IMR-90 (cell line): ENCODE measurements at regions not wholly inside any gene's neighbourhood (a gene's known extent, or its start where the extent isn't known, plus 50 kb on each side); places are given as distances from the start of the nearest gene placed in this dataset.

Experiments
- ATAC-seq: fragments of 200-7000 bp; cut with Tn5 transposase; 2 replicates; pipeline ENCODE4 v1.9.1; 2020; ENCODE audit warnings: low read depth, mild to moderate bottlenecking, moderate library complexity
- BruUV-seq: library from RNA; stranded (reverse); fragments of 400-500 nt; replicated peaks from 2 replicates; lab custom pipeline; 2021; lab: Mats Ljungman, UMichigan
- CTCF ChIA-PET: fragments of 300-600 bp; formaldehyde crosslinking; extraction: SDS; loops from one replicate; lab custom pipeline; 2021; ENCODE audit warnings: antibody characterized with exemption; lab: Yijun Ruan, JAX
- POLR2A ChIA-PET: fragments of 300-600 bp; sonication (Branson Sonifier 250); formaldehyde crosslinking; loops from one replicate; lab custom pipeline; 2022; ENCODE audit warnings: antibody characterized with exemption; ENCODE audit not compliant: unreplicated experiment; lab: Charles Lee
- DNase-seq: peaks from one replicate; pipeline ENCODE4 v3.0.0; 2013
- H2AFZ ChIP-seq: replicated peaks from 2 replicates; pipeline ENCODE3; 2013; ENCODE audit warnings: low read length, mild to moderate bottlenecking; ENCODE audit not compliant: poor library complexity
- H2AK5ac ChIP-seq: 2 replicates; pipeline ENCODE4 v1.6.1; 2013; ENCODE audit warnings: low read depth, low read length, inconsistent platforms
- H2AK9ac ChIP-seq: replicated peaks from 2 replicates; pipeline ENCODE3; 2013; ENCODE audit warnings: mild to moderate bottlenecking, low read depth, low read length, moderate library complexity; ENCODE audit not compliant: poor library complexity
- H2BK120ac ChIP-seq: 2 replicates; pipeline ENCODE4 v1.6.1; 2013; ENCODE audit warnings: low read depth, low read length, inconsistent platforms
- H2BK15ac ChIP-seq: 3 replicates; pipeline ENCODE4 v1.6.1; 2013; ENCODE audit warnings: low read depth, low read length, inconsistent platforms
- H2BK20ac ChIP-seq: 2 replicates; pipeline ENCODE4 v1.6.1; 2013; ENCODE audit warnings: low read depth, mild to moderate bottlenecking, inconsistent platforms, low read length, moderate library complexity
- H2BK5ac ChIP-seq: 2 replicates; pipeline ENCODE4 v1.6.1; 2013; ENCODE audit warnings: mild to moderate bottlenecking, low read depth, low read length, inconsistent platforms; ENCODE audit not compliant: poor library complexity, severe bottlenecking
- H3K14ac ChIP-seq: replicated peaks from 2 replicates; pipeline ENCODE4 v1.6.1; 2013; ENCODE audit warnings: low read depth, low read length, inconsistent platforms
- H3K18ac ChIP-seq: 2 replicates; pipeline ENCODE4 v1.6.1; 2013; ENCODE audit warnings: low read depth, low read length, control low read depth
- H3K23ac ChIP-seq: 2 replicates; pipeline ENCODE4 v1.6.1; 2013; ENCODE audit warnings: low read depth, low read length, inconsistent platforms
- H3K27ac ChIP-seq: 2 replicates; pipeline ENCODE4 v1.5.1; 2013; ENCODE audit warnings: mild to moderate bottlenecking, control low read depth, low read length; ENCODE audit not compliant: insufficient read depth
- H3K27me3 ChIP-seq: 2 replicates; pipeline ENCODE4 v1.6.1; 2013; ENCODE audit warnings: low read length; ENCODE audit not compliant: control insufficient read depth, insufficient read depth
- H3K36me3 ChIP-seq: 2 replicates; pipeline ENCODE4 v1.6.1; 2013; ENCODE audit warnings: low read length, mixed read lengths; ENCODE audit not compliant: control insufficient read depth, insufficient read depth
- H3K4ac ChIP-seq: 2 replicates; pipeline ENCODE4 v1.6.1; 2013; ENCODE audit warnings: low read depth, low read length, inconsistent platforms
- H3K4me1 ChIP-seq: 2 replicates; pipeline ENCODE4 v1.6.1; 2013; ENCODE audit warnings: low read length, mixed read lengths; ENCODE audit not compliant: control insufficient read depth, insufficient read depth
- H3K4me2 ChIP-seq: 2 replicates; pipeline ENCODE4 v1.6.1; 2013; ENCODE audit warnings: low read depth, mild to moderate bottlenecking, control low read depth, low read length, moderate library complexity
- H3K4me3 ChIP-seq: 2 replicates; pipeline ENCODE4 v1.5.1; 2013; ENCODE audit warnings: low read depth, mild to moderate bottlenecking, control low read depth, low read length, moderate library complexity; ENCODE audit not compliant: insufficient read depth
- H3K56ac ChIP-seq: 2 replicates; pipeline ENCODE4 v1.6.1; 2013; ENCODE audit warnings: low read length, inconsistent platforms; ENCODE audit not compliant: insufficient read depth; ENCODE audit errors: extremely low read depth
- H3K79me1 ChIP-seq, 2 experiments: 2 replicates each; pipeline ENCODE4 v1.6.1; 2013; ENCODE audit warnings: low read length in 2 of 2, inconsistent platforms in 1 of 2, low read depth in 1 of 2
- H3K9ac ChIP-seq: 2 replicates; pipeline ENCODE4 v1.6.1; 2013; ENCODE audit warnings: low read depth, low read length, control low read depth
- H3K9me1 ChIP-seq: 2 replicates; pipeline ENCODE4 v1.6.1; 2013; ENCODE audit warnings: low read length, inconsistent platforms; ENCODE audit not compliant: insufficient read depth
- H3K9me3 ChIP-seq: 2 replicates; pipeline ENCODE4 v1.6.1; 2013; ENCODE audit warnings: low read length; ENCODE audit not compliant: control insufficient read depth, insufficient read depth
- H4K20me1 ChIP-seq: 2 replicates; pipeline ENCODE4 v1.6.1; 2013; ENCODE audit warnings: low read length, inconsistent platforms; ENCODE audit not compliant: insufficient read depth
- H4K5ac ChIP-seq: 2 replicates; pipeline ENCODE4 v1.6.1; 2013; ENCODE audit warnings: mild to moderate bottlenecking, low read depth, low read length, control low read depth
- H4K8ac ChIP-seq, 2 experiments: 2 replicates each; pipeline ENCODE4 v1.6.1; 2013; ENCODE audit warnings: low read depth in 2 of 2, low read length in 2 of 2, control low read depth in 1 of 2, inconsistent platforms in 1 of 2
- H4K91ac ChIP-seq: 2 replicates; pipeline ENCODE4 v1.6.1; 2013; ENCODE audit warnings: low read depth, low read length, inconsistent platforms; ENCODE audit not compliant: insufficient read depth
- BHLHE40 ChIP-seq: fragments of 150-350 bp; IDR thresholded peaks from 2 replicates; pipeline ENCODE4 v1.6.1; 2016; ENCODE audit warnings: mild to moderate bottlenecking, low read depth, low read length
- FOS ChIP-seq: fragments of 150-350 bp; IDR thresholded peaks from 2 replicates; pipeline ENCODE4 v1.6.1; 2016; ENCODE audit warnings: low read depth, low read length
- RCOR1 ChIP-seq: IDR thresholded peaks from 2 replicates; pipeline ENCODE4 v1.6.1; 2012; ENCODE audit warnings: mild to moderate bottlenecking, low read length, improper control_type of control experiment; ENCODE audit not compliant: insufficient replicate concordance
- WGBS, 2 experiments: methylation state at CpG; one replicate each; pipeline versions ENCODE4 v1.1.5 to v1.1.7; 2013; ENCODE audit warnings: missing lambda C conversion rate in 2 of 2; ENCODE audit not compliant: insufficient read length in 1 of 2; ENCODE audit errors: extremely low coverage in 2 of 2; 5-methylcytosine and 5-hydroxymethylcytosine counted together
- dilution Hi-C: fragments of 300-500 bp; cut with HindIII; formaldehyde crosslinking; loops from one replicate; pipeline ENCODE4 v1.14.3; 2018; ENCODE audit warnings: low sequenced_read_pairs; ENCODE audit not compliant: unreplicated experiment
- in situ Hi-C: fragments of 300-500 bp; cut with MboI; formaldehyde crosslinking; loops from 3 replicates; pipeline ENCODE4 v1.14.3; 2019; ENCODE audit warnings: low sequenced_read_pairs, inconsistent platforms, mixed read lengths
- intact Hi-C: fragments of 100-400 bp; cut with micrococcal nuclease; formaldehyde crosslinking; loops from 2 replicates; pipeline ENCODE4 v1.10.0; 2022
- TF ChIP-seq, protein P1 (sequence below): fragments of 150-350 bp; IDR thresholded peaks from 2 replicates; pipeline ENCODE4 v1.6.1; 2017; ENCODE audit warnings: mild to moderate bottlenecking, antibody characterized with exemption, low read length, low read depth
- TF ChIP-seq, protein P2 (sequence below): conservative IDR thresholded peaks from 2 replicates; pipeline ENCODE4 v1.5.1; 2012; ENCODE audit warnings: mild to moderate bottlenecking, low read depth, low read length, improper control_type of control experiment

DNA sequence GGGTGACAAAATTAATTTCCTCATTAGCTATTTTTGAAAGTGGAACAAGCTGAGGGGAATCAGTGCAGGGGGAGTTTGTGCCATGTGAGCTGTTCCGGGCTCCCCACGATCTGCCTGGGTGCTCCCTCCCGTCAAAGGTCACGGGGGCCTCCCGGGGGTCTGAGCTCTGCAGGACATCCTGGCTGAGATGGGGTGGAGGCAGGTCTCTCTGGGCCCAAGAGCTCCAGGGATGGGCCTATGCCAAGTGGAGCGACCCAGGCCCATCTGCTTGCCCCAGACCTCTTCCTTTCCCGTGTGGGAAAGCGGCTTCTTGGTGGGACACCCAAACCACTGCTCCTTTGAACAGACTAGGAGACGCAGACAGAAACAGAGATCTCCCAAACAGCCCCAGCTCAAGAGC is 143.3 kb upstream of the ID2 start:
- H3K36me3 ChIP-seq: no peaks in the 10 kb centered on the region
- no peak overlapping the region for H2AK5ac ChIP-seq
- H4K8ac ChIP-seq: no peak overlapping the region
- dilution Hi-C loops (no loop called here), intact Hi-C loops (no loop called here), in situ Hi-C loops (no loop called here)
- TF ChIP-seq, protein P1, sequence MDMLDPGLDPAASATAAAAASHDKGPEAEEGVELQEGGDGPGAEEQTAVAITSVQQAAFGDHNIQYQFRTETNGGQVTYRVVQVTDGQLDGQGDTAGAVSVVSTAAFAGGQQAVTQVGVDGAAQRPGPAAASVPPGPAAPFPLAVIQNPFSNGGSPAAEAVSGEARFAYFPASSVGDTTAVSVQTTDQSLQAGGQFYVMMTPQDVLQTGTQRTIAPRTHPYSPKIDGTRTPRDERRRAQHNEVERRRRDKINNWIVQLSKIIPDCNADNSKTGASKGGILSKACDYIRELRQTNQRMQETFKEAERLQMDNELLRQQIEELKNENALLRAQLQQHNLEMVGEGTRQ: no peak
- TF ChIP-seq, protein P2, sequence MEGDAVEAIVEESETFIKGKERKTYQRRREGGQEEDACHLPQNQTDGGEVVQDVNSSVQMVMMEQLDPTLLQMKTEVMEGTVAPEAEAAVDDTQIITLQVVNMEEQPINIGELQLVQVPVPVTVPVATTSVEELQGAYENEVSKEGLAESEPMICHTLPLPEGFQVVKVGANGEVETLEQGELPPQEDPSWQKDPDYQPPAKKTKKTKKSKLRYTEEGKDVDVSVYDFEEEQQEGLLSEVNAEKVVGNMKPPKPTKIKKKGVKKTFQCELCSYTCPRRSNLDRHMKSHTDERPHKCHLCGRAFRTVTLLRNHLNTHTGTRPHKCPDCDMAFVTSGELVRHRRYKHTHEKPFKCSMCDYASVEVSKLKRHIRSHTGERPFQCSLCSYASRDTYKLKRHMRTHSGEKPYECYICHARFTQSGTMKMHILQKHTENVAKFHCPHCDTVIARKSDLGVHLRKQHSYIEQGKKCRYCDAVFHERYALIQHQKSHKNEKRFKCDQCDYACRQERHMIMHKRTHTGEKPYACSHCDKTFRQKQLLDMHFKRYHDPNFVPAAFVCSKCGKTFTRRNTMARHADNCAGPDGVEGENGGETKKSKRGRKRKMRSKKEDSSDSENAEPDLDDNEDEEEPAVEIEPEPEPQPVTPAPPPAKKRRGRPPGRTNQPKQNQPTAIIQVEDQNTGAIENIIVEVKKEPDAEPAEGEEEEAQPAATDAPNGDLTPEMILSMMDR: no peak
- TF ChIP-seq BHLHE40 (no peak), RCOR1 (no peak), FOS (no peak)
- POLR2A ChIA-PET: no interaction called here
- 79% methylated on average over 3 of the region's 9 CpGs; no CpG with 5 or more reads in 1 of the 2 experiments for WGBS, 2 experiments
- no peak overlapping the region for H2BK120ac ChIP-seq
- no peak overlapping the region for H3K9ac ChIP-seq
- H4K5ac ChIP-seq: no peak overlapping the region
- no peaks in the 10 kb centered on the region for H3K9me3 ChIP-seq
- no peak overlapping the region for H3K4me2 ChIP-seq
- H3K27me3 ChIP-seq: 0 out of 2 replicates have a peak, but pooled peaks cover 2% of the 10 kb centered on the region
- CTCF ChIA-PET: no interaction called here
- no peak overlapping the region for H2BK20ac ChIP-seq
- H3K4me1 ChIP-seq: peaks cover 18% of the 10 kb centered on the region
- DNase-seq (no peak), ATAC-seq (no peak)
- H2BK5ac ChIP-seq: no peak overlapping the region
- no peaks in the 10 kb centered on the region for H3K79me1 ChIP-seq
- H2AFZ ChIP-seq: no peak overlapping the region
- no peak overlapping the region for H2BK15ac ChIP-seq
- no peak overlapping the region for H4K91ac ChIP-seq
- H3K27ac ChIP-seq: no peak overlapping the region
- H3K9me1 ChIP-seq: no peaks in the 10 kb centered on the region
- H3K23ac ChIP-seq: no peak overlapping the region
- BruUV-seq: no TSS peak
- H3K56ac ChIP-seq: no peak overlapping the region
- H3K4me3 ChIP-seq: no peak overlapping the region
- H3K4ac ChIP-seq: no peak overlapping the region
- H3K14ac ChIP-seq: no peak overlapping the region
- no peaks in the 10 kb centered on the region for H4K20me1 ChIP-seq
- no peak overlapping the region for H3K18ac ChIP-seq
- no peak overlapping the region for H2AK9ac ChIP-seq
